ENCODE measurements at regions not wholly inside any gene's neighbourhood (a gene's known extent, or its start where the extent isn't known, plus 50 kb on each side); places are given as distances from the start of the nearest gene placed in this dataset.

DNA sequence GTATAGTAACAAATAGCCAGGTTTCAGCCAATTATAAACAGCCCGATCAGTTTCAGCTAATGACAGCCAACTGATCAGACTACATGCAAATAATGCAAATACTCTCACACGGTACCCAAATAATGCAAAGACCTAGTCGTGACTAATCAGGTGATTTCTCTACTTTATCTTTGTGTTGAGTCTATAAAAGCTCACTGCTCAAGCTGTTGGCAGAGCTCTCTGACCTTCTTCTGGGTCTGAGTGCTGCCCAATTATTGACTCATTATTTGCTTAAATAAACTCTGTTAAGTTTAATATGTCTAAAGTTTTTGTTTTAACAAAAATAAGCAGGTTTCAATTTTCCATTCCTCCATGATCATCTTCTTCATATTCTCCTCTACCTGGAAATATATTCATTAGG lies 1971.7 kb downstream of the SUCLG1 start (continued):
- TF ChIP-seq KLF16 (tag by site-specific recombination; IDR thresholded peaks at IDR 0.05) (no peak), SALL2 (tag by site-specific recombination; IDR thresholded peaks at IDR 0.05; ENCODE audit: borderline replicate concordance) (no peak), ZNF391 (tag by site-specific recombination; IDR thresholded peaks at IDR 0.05; ENCODE audit: borderline replicate concordance, low read depth) (no peak), WT1 (tag by site-specific recombination; IDR thresholded peaks at IDR 0.05) (no peak)

DNA sequence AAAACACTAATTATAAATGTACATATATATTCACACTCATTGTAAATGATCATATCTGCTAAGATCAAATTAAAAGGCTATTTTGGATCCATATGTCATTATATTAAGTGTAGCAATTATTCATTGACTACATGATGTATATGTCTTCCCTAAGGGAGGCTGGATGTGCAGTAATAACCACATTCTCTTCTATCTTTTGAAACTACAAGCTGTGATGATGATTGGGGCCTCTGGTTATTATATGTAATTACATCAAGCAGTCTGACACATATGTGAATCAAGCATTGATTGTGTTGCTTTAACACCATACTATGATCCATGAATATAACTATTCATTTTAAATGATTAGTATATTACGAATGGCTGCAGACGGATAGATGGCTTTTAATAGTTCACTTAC lies 1973.4 kb downstream of the SUCLG1 start:
- CTCF ChIA-PET, result no interaction called here
- TF ChIP-seq GLIS1 (tag by site-specific recombination; IDR thresholded peaks at IDR 0.05) (no peak), TCF7L2 (IDR thresholded peaks at IDR 0.05; ENCODE audit: borderline replicate concordance, low read depth, low read length) (no peak)
- TF ChIP-seq, protein P1, sequence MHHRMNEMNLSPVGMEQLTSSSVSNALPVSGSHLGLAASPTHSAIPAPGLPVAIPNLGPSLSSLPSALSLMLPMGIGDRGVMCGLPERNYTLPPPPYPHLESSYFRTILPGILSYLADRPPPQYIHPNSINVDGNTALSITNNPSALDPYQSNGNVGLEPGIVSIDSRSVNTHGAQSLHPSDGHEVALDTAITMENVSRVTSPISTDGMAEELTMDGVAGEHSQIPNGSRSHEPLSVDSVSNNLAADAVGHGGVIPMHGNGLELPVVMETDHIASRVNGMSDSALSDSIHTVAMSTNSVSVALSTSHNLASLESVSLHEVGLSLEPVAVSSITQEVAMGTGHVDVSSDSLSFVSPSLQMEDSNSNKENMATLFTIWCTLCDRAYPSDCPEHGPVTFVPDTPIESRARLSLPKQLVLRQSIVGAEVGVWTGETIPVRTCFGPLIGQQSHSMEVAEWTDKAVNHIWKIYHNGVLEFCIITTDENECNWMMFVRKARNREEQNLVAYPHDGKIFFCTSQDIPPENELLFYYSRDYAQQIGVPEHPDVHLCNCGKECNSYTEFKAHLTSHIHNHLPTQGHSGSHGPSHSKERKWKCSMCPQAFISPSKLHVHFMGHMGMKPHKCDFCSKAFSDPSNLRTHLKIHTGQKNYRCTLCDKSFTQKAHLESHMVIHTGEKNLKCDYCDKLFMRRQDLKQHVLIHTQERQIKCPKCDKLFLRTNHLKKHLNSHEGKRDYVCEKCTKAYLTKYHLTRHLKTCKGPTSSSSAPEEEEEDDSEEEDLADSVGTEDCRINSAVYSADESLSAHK (tag by site-specific recombination; IDR thresholded peaks at IDR 0.05), result no peak
- TF ChIP-seq, protein P2, sequence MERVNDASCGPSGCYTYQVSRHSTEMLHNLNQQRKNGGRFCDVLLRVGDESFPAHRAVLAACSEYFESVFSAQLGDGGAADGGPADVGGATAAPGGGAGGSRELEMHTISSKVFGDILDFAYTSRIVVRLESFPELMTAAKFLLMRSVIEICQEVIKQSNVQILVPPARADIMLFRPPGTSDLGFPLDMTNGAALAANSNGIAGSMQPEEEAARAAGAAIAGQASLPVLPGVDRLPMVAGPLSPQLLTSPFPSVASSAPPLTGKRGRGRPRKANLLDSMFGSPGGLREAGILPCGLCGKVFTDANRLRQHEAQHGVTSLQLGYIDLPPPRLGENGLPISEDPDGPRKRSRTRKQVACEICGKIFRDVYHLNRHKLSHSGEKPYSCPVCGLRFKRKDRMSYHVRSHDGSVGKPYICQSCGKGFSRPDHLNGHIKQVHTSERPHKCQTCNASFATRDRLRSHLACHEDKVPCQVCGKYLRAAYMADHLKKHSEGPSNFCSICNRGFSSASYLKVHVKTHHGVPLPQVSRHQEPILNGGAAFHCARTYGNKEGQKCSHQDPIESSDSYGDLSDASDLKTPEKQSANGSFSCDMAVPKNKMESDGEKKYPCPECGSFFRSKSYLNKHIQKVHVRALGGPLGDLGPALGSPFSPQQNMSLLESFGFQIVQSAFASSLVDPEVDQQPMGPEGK (tag by site-specific recombination; IDR thresholded peaks at IDR 0.05), result no peak
- Histone ChIP-seq H3K36me3 (ENCODE audit: control insufficient read depth in 2 of 2, insufficient read depth in 1 of 2, low read length in 2 of 2) (no peaks in the 10 kb centered on the region), H3K27ac (ENCODE audit: extremely low read depth, low read depth, low read length) (no peak overlapping the region), H3K4me3 (ENCODE audit: low read depth, low read length) (no peak overlapping the region), H3K9me3 (ENCODE audit: control insufficient read depth, insufficient read depth, low read depth, low read length) (no peaks in the 10 kb centered on the region), H3K4me1 (ENCODE audit: control insufficient read depth, insufficient read depth, low read length) (no peaks in the 10 kb centered on the region)
- POLR2A ChIA-PET, result no interaction called here

DNA sequence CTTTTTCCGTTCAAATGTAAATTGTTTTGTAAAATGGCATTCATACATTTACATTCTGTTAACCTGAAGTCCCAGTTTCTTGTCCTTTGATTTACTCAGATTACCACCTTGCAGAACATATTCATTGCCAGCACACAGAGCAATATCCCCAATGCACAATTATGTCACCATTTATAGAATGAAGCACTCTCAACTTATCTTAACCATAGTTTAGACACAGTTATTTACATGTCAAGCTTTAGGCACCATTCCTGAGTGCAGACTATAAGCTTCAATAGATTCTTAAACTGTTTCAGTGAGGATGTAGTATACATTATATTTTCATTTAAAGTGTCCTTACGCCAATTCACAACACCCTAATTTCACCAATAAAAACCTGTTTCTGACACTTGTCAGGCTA lies 1977.9 kb downstream of the SUCLG1 start:
- Histone ChIP-seq H3K9me3 (ENCODE audit: control insufficient read depth, insufficient read depth, low read depth, low read length) (no peaks in the 10 kb centered on the region), H3K4me3 (ENCODE audit: low read depth, low read length) (no peak overlapping the region), H3K36me3 (ENCODE audit: control insufficient read depth in 2 of 2, insufficient read depth in 1 of 2, low read length in 2 of 2) (no peaks in the 10 kb centered on the region), H3K27ac (ENCODE audit: extremely low read depth, low read depth, low read length) (no peak overlapping the region), H3K4me1 (ENCODE audit: control insufficient read depth, insufficient read depth, low read length) (no peaks in the 10 kb centered on the region)
- CTCF ChIA-PET, result interaction anchor here (0.6 kb wide), 1 partner anchor 1016 kb away, joined by 3 read pairs; no protein-coding TSS in a partner anchor
- POLR2A ChIA-PET, result no interaction called here
- TF ChIP-seq ZNF155 (tag by site-specific recombination; IDR thresholded peaks at IDR 0.05) (no peak), HOXA7 (CRISPR knock-in tag; IDR thresholded peaks at IDR 0.05; ENCODE audit: borderline replicate concordance) (no peak), ZEB2 (tag by site-specific recombination; IDR thresholded peaks at IDR 0.05) (no peak), ZNF248 (tag by site-specific recombination; IDR thresholded peaks at IDR 0.05) (no peak), BCL11B (tag by site-specific recombination; IDR thresholded peaks at IDR 0.05; ENCODE audit: low read depth) (no peak), ZNF530 (tag by site-specific recombination; IDR thresholded peaks at IDR 0.05; ENCODE audit: low read depth) (no peak), MEIS1 (CRISPR knock-in tag; IDR thresholded peaks at IDR 0.05; ENCODE audit: borderline replicate concordance) (no peak), ZNF157 (tag by site-specific recombination; IDR thresholded peaks at IDR 0.05) (no peak), ZNF843 (tag by site-specific recombination; IDR thresholded peaks at IDR 0.05) (no peak)
- TF ChIP-seq, protein P3, sequence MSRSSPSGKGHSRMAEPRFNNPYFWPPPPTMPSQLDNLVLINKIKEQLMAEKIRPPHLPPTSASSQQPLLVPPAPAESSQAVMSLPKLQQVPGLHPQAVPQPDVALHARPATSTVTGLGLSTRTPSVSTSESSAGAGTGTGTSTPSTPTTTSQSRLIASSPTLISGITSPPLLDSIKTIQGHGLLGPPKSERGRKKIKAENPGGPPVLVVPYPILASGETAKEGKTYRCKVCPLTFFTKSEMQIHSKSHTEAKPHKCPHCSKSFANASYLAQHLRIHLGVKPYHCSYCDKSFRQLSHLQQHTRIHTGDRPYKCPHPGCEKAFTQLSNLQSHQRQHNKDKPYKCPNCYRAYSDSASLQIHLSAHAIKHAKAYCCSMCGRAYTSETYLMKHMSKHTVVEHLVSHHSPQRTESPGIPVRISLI (tag by site-specific recombination; IDR thresholded peaks at IDR 0.05), result no peak
- TF ChIP-seq, protein P4, sequence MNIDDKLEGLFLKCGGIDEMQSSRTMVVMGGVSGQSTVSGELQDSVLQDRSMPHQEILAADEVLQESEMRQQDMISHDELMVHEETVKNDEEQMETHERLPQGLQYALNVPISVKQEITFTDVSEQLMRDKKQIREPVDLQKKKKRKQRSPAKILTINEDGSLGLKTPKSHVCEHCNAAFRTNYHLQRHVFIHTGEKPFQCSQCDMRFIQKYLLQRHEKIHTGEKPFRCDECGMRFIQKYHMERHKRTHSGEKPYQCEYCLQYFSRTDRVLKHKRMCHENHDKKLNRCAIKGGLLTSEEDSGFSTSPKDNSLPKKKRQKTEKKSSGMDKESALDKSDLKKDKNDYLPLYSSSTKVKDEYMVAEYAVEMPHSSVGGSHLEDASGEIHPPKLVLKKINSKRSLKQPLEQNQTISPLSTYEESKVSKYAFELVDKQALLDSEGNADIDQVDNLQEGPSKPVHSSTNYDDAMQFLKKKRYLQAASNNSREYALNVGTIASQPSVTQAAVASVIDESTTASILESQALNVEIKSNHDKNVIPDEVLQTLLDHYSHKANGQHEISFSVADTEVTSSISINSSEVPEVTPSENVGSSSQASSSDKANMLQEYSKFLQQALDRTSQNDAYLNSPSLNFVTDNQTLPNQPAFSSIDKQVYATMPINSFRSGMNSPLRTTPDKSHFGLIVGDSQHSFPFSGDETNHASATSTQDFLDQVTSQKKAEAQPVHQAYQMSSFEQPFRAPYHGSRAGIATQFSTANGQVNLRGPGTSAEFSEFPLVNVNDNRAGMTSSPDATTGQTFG (tag by site-specific recombination; IDR thresholded peaks at IDR 0.05; ENCODE audit: borderline replicate concordance), result no peak
- TF ChIP-seq, protein P5, sequence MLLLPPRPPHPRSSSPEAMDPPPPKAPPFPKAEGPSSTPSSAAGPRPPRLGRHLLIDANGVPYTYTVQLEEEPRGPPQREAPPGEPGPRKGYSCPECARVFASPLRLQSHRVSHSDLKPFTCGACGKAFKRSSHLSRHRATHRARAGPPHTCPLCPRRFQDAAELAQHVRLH (tag by site-specific recombination; IDR thresholded peaks at IDR 0.05), result no peak
- TF ChIP-seq, protein P6, sequence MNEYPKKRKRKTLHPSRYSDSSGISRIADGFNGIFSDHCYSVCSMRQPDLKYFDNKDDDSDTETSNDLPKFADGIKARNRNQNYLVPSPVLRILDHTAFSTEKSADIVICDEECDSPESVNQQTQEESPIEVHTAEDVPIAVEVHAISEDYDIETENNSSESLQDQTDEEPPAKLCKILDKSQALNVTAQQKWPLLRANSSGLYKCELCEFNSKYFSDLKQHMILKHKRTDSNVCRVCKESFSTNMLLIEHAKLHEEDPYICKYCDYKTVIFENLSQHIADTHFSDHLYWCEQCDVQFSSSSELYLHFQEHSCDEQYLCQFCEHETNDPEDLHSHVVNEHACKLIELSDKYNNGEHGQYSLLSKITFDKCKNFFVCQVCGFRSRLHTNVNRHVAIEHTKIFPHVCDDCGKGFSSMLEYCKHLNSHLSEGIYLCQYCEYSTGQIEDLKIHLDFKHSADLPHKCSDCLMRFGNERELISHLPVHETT (tag by site-specific recombination; IDR thresholded peaks at IDR 0.05), result no peak

All from HEK293 (cell line).